Trophoblast cell (in vitro differentiated cells and primary cell): ENCODE measurements at regions not wholly inside any gene's neighbourhood (a gene's known extent, or its start where the extent isn't known, plus 50 kb on each side); places are given as distances from the start of the nearest gene placed in this dataset.
A peak's percentile ranks its signal among the peaks of the same experiment; 100 is the strongest.

Source experiments
- DNase-seq, 2 donors: peaks; one replicate each; pipeline ENCODE4 v3.0.0-alpha.2; 2016
- H2AFZ ChIP-seq: 2 replicates; pipeline ENCODE4 v1.6.1; 2013; ENCODE audit warnings: low read length, moderate library complexity, mild to moderate bottlenecking; ENCODE audit not compliant: insufficient read depth, poor library complexity
- H2AK5ac ChIP-seq: 2 replicates; pipeline ENCODE4 v1.6.1; 2013; ENCODE audit warnings: mild to moderate bottlenecking, low read length
- H2BK120ac ChIP-seq: 2 replicates; pipeline ENCODE4 v1.6.1; 2013; ENCODE audit warnings: low read length, mild to moderate bottlenecking, moderate library complexity; ENCODE audit not compliant: insufficient read depth, poor library complexity
- H2BK12ac ChIP-seq: 2 replicates; pipeline ENCODE4 v1.6.1; 2013; ENCODE audit warnings: mild to moderate bottlenecking, low read length, moderate library complexity
- H2BK5ac ChIP-seq: 2 replicates; pipeline ENCODE4 v1.6.1; 2013; ENCODE audit warnings: low read length, low read depth, moderate library complexity, mild to moderate bottlenecking; ENCODE audit not compliant: poor library complexity
- H3K14ac ChIP-seq: 2 replicates; pipeline ENCODE4 v1.6.1; 2013; ENCODE audit warnings: mild to moderate bottlenecking, low read length
- H3K18ac ChIP-seq: 2 replicates; pipeline ENCODE4 v1.6.1; 2013; ENCODE audit warnings: mild to moderate bottlenecking, low read length
- H3K23ac ChIP-seq: 2 replicates; pipeline ENCODE4 v1.6.1; 2013; ENCODE audit warnings: low read length
- H3K27ac ChIP-seq: 2 replicates; pipeline ENCODE4 v1.5.1; 2013; ENCODE audit warnings: low read depth, mild to moderate bottlenecking, inconsistent platforms, low read length, moderate library complexity
- H3K27me3 ChIP-seq: 2 replicates; pipeline ENCODE4 v1.6.1; 2013; ENCODE audit warnings: inconsistent platforms, mild to moderate bottlenecking, low read length, moderate library complexity; ENCODE audit not compliant: insufficient read depth
- H3K36me3 ChIP-seq, 2 experiments: 1 replicate in 1 of 2; 2 replicates in 1 of 2; pipeline ENCODE4 v1.6.1; 2013; ENCODE audit warnings: low read length in 2 of 2, mild to moderate bottlenecking in 2 of 2, moderate library complexity in 1 of 2; ENCODE audit not compliant: insufficient read depth in 2 of 2, control insufficient read depth in 1 of 2
- H3K4ac ChIP-seq: 2 replicates; pipeline ENCODE4 v1.6.1; 2013; ENCODE audit warnings: low read depth, mild to moderate bottlenecking, low read length, moderate library complexity
- H3K4me1 ChIP-seq, 2 experiments: 1 replicate in 1 of 2; 2 replicates in 1 of 2; pipeline ENCODE4 v1.6.1; 2013; ENCODE audit warnings: low read length in 2 of 2, mild to moderate bottlenecking in 2 of 2, moderate library complexity in 1 of 2; ENCODE audit not compliant: insufficient read depth in 2 of 2, control insufficient read depth in 1 of 2
- H3K4me2 ChIP-seq: 2 replicates; pipeline ENCODE4 v1.6.1; 2013; ENCODE audit warnings: inconsistent platforms, mild to moderate bottlenecking, low read length, moderate library complexity
- H3K4me3 ChIP-seq: 2 replicates; pipeline ENCODE4 v1.5.1; 2013; ENCODE audit warnings: mild to moderate bottlenecking, low read depth, low read length, inconsistent platforms
- H3K79me1 ChIP-seq: one replicate; pipeline ENCODE4 v1.6.1; 2013; ENCODE audit warnings: low read length
- H3K79me2 ChIP-seq: 2 replicates; pipeline ENCODE4 v1.6.1; 2013; ENCODE audit warnings: low read length, mild to moderate bottlenecking; ENCODE audit not compliant: control insufficient read depth, insufficient read depth, poor library complexity
- H3K9ac ChIP-seq: 2 replicates; pipeline ENCODE4 v1.6.1; 2013; ENCODE audit warnings: mild to moderate bottlenecking, low read length
- H3K9me3 ChIP-seq: 2 replicates; pipeline ENCODE4 v1.6.1; 2013; ENCODE audit warnings: low read depth, mild to moderate bottlenecking, control low read depth, inconsistent platforms, low read length; ENCODE audit not compliant: insufficient read depth
- H4K12ac ChIP-seq: 2 replicates; pipeline ENCODE4 v1.6.1; 2013; ENCODE audit warnings: low read depth, mild to moderate bottlenecking, low read length, moderate library complexity
- H4K8ac ChIP-seq: 2 replicates; pipeline ENCODE4 v1.6.1; 2013; ENCODE audit warnings: low read depth, mild to moderate bottlenecking, low read length, moderate library complexity
- H4K91ac ChIP-seq: one replicate; pipeline ENCODE4 v1.6.1; 2013; ENCODE audit warnings: low read depth, mild to moderate bottlenecking, low read length, moderate library complexity
- WGBS: extraction: QIAGEN DNeasy Blood & Tissue Kit; methylation state at CpG from one replicate; pipeline ENCODE4 v1.1.7; 2013; ENCODE audit warnings: missing lambda C conversion rate; ENCODE audit not compliant: insufficient read length, insufficient coverage; ENCODE audit errors: extremely low coverage; 5-methylcytosine and 5-hydroxymethylcytosine counted together

DNA sequence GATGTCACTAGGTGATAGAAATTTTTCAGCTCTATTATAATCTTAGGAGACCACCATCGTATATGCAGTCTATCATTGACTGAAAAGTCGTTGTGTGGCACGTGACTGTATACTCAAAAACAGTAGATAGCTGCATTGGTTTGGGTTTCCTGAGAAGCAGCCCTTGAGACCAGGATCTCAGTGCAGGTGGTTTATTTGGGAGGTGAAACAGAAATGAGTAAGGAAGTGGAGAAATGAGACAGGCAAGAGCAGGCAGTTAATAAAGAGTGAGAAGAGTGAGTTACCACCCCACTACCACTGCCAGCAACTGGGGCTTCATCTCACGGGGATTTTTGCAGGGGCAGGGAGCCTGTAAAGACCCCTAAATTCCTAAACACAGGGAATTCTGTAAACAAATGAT is 221.0 kb downstream of the SHQ1 start:
- Histone ChIP-seq H4K8ac (no peak overlapping the region), H3K18ac (no peak overlapping the region), H2BK12ac (no peak overlapping the region), H3K79me2 (no peaks in the 10 kb centered on the region), H3K9me3 (no peaks in the 10 kb centered on the region), H3K14ac (no peak overlapping the region), H3K4ac (no peak overlapping the region), H3K27me3 (no peaks in the 10 kb centered on the region), H3K9ac (no peak overlapping the region), H2AK5ac (no peak overlapping the region), H3K4me2 (no peak overlapping the region), H3K23ac (no peak overlapping the region), H3K27ac (no peak overlapping the region), H2AFZ (no peak overlapping the region), H2BK5ac (peak overlapping the region; percentile 21), H3K79me1 (no peaks in the 10 kb centered on the region), H3K4me3 (no peak overlapping the region), H2BK120ac (no peak overlapping the region), H4K12ac (no peak overlapping the region), H3K36me3 (no peaks in the 10 kb centered on the region), H3K4me1 (peaks cover 16 to 17% of the 10 kb centered on the region in 2 experiments), H4K91ac (peak overlapping the region; percentile 4)
- no CpG with 5 or more reads among the region's 4 CpGs for WGBS
- DNase-seq = no peak

DNA sequence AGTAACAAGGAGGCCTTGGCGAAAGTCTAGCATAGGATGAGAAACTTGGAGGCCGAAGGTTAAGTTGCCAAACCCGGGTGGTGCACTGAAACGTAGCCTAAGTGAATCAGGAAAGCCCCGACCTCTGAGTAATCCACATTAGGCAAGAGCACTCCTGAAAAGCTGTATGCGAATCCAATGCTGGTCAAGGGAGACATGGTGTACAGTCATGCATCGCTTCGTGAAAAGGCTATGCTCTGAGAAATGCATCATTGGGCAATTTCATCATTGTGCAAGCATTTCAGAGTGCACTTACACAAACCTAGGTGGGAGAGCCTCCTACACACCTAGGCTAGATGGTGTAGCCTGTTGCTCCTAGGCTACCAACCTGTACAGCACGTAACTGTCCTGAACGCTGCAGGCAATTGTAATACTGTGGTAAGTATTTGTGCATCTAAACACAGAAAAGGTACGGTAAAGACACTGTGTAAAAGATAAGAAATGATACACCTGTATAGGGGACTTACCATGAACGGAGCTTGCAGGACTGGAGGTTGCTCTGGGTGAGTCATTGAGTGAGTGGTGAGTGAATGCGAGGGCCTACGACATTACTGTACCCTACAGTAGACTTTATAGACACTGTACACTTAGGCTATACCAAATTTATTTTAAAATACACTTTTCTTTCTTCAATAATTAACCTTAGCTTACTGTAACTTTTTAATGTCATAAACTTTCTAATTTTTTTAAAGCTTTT is 222.5 kb downstream of the SHQ1 start:
- H4K12ac ChIP-seq = no peak overlapping the region
- no peak overlapping the region for H3K4ac ChIP-seq
- H3K9ac ChIP-seq = no peak overlapping the region
- no peak overlapping the region for H3K4me2 ChIP-seq
- no peaks in the 10 kb centered on the region for H3K27me3 ChIP-seq
- no peak overlapping the region for H4K91ac ChIP-seq
- H2BK12ac ChIP-seq = no peak overlapping the region
- DNase-seq = peak; percentile 99 to 100
- no peaks in the 10 kb centered on the region for H3K9me3 ChIP-seq
- peak overlapping the region; percentile 9 for H3K27ac ChIP-seq
- H2AK5ac ChIP-seq = no peak overlapping the region
- WGBS = no CpG with 5 or more reads among the region's 14 CpGs
- H3K79me1 ChIP-seq = no peaks in the 10 kb centered on the region
- H3K18ac ChIP-seq = no peak overlapping the region
- H3K4me1 ChIP-seq = peaks cover 16 to 17% of the 10 kb centered on the region in 2 experiments
- H3K14ac ChIP-seq = no peak overlapping the region
- no peak overlapping the region for H2BK120ac ChIP-seq
- peak overlapping the region; percentile 28 for H3K23ac ChIP-seq
- H4K8ac ChIP-seq = no peak overlapping the region
- H2BK5ac ChIP-seq = no peak overlapping the region
- H3K79me2 ChIP-seq = no peaks in the 10 kb centered on the region
- H3K4me3 ChIP-seq = no peak overlapping the region
- H2AFZ ChIP-seq = no peak overlapping the region
- H3K36me3 ChIP-seq = no peaks in the 10 kb centered on the region

DNA sequence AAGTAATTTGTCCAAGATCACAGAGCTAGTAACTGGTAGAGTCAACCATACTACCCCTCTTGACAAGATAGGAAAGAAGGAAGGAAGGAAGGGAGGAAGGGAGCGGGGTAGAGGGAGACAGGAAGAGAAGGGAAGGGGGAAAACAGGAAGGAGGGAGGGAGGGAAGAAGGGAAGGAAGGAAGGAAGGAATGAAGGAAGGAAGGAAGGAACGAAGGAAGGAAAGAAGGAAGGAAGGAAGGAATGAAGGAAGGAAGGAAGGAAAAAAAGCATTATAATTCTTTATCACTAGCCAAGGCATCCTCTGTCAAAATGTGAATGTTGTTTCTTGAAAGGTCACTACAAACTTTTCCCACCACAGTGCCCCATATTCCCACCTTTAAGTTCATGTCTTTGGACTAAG is 223.6 kb downstream of the SHQ1 start:
- 85% methylated on average over 1 of the region's 2 CpGs for WGBS
- Histone ChIP-seq H3K79me2 (no peaks in the 10 kb centered on the region), H2BK5ac (no peak overlapping the region), H3K9me3 (no peaks in the 10 kb centered on the region), H4K12ac (no peak overlapping the region), H2AK5ac (no peak overlapping the region), H3K27me3 (no peaks in the 10 kb centered on the region), H3K4me3 (no peak overlapping the region), H2AFZ (no peak overlapping the region), H3K14ac (no peak overlapping the region), H3K9ac (no peak overlapping the region), H3K4ac (no peak overlapping the region), H3K4me1 (peaks cover 15% of the 10 kb centered on the region in 2 experiments), H4K8ac (no peak overlapping the region), H2BK120ac (no peak overlapping the region), H3K27ac (no peak overlapping the region), H3K18ac (no peak overlapping the region), H2BK12ac (peak overlapping the region; percentile 46), H3K23ac (no peak overlapping the region), H3K79me1 (no peaks in the 10 kb centered on the region), H3K4me2 (no peak overlapping the region), H4K91ac (peak overlapping the region; percentile 45), H3K36me3 (no peaks in the 10 kb centered on the region)
- no peak for DNase-seq

DNA sequence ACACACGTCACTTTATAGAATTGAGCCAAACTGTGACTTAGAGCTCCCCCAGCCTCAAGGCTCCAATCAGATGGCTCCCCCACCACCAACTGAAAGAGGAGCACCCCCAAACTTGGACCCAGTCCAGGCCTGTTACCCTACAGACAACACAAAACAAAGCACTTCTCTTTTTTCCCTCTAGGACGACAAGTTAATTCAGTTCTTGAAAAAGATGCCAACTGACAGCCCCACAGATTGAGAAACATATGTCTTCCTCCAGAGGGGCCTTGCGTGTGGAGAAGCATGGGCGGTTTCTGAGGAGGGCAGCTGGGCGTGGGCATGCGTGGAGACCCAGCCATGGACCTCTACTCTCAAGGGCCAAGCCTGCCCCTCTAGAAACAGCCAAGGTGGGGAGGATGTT is 229.5 kb downstream of the SHQ1 start:
- H3K36me3 ChIP-seq = no peaks in the 10 kb centered on the region
- no peak overlapping the region for H3K23ac ChIP-seq
- H3K9me3 ChIP-seq = peaks cover 3% of the 10 kb centered on the region
- no peak overlapping the region for H2AFZ ChIP-seq
- H3K27ac ChIP-seq = no peak overlapping the region
- H4K8ac ChIP-seq = no peak overlapping the region
- H3K4me1 ChIP-seq = no peaks in the 10 kb centered on the region
- no peak overlapping the region for H2BK5ac ChIP-seq
- no peak overlapping the region for H4K91ac ChIP-seq
- DNase-seq = no peak
- H3K4ac ChIP-seq = no peak overlapping the region
- no peak overlapping the region for H2AK5ac ChIP-seq
- H3K79me1 ChIP-seq = no peaks in the 10 kb centered on the region
- no peak overlapping the region for H2BK120ac ChIP-seq
- H3K14ac ChIP-seq = no peak overlapping the region
- no CpG with 5 or more reads among the region's 6 CpGs for WGBS
- H3K18ac ChIP-seq = no peak overlapping the region
- H4K12ac ChIP-seq = no peak overlapping the region
- no peak overlapping the region for H2BK12ac ChIP-seq
- H3K4me3 ChIP-seq = no peak overlapping the region
- H3K79me2 ChIP-seq = no peaks in the 10 kb centered on the region
- no peak overlapping the region for H3K9ac ChIP-seq
- H3K4me2 ChIP-seq = no peak overlapping the region
- H3K27me3 ChIP-seq = peaks cover 3% of the 10 kb centered on the region
